ENCODE measurements at regions not wholly inside any gene's neighbourhood (a gene's known extent, or its start where the extent isn't known, plus 50 kb on each side); places are given as distances from the start of the nearest gene placed in this dataset.
"Not testable (repeated sequence)": the region's sequence is repeated elsewhere in the genome, so short reads cannot be mapped to it uniquely, and the experiment has no call there.

DNA sequence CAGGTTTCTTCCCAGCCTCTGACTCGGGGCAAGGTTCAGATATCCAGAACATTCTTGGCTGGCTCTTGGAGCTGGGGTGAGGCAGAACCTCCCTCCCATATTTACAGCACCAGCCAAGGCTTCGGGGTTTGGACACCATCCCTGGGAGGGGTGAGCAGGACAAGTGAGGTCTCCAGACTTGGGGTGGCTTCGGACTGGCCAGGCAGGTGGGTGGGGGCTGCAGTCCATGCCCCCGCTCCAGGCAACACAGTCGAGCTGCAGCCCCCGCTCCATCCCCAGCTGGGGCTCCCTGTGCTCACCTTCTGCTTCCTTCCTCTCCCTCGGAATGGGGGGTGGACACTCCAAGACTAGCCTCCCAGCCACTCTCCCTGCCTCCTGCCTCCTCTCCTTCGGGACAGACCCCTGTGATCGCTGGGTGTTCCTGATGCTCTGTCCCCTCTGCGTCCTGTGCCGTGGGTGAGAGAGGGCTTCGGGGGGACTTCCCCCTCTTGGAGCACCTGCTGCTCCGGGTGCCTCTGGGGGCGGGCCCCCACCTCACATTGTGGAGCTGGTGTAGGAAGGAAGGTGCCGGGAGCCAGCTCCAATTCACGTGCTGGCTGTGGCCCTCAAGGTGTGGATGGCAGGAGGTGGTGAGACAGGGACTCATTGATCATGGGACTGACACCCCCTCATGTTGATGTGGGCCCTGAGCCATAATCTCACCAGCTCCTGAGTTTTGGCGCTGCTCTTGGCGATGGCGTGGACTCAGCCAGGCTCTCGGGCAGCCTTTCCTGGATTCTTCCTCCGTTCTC is 189.2 kb downstream of the SEC14L1 start:
- Mint-ChIP-seq H3K4me3 (no peak overlapping the region), H3K27me3 (no peaks in the 10 kb centered on the region), H3K9me3 (ENCODE audit: low read depth) (no peaks in the 10 kb centered on the region), H3K36me3 (no peaks in the 10 kb centered on the region), H3K27ac (no peak overlapping the region), H3K4me1 (ENCODE audit: low read depth) (peaks cover 60% of the 10 kb centered on the region)

DNA sequence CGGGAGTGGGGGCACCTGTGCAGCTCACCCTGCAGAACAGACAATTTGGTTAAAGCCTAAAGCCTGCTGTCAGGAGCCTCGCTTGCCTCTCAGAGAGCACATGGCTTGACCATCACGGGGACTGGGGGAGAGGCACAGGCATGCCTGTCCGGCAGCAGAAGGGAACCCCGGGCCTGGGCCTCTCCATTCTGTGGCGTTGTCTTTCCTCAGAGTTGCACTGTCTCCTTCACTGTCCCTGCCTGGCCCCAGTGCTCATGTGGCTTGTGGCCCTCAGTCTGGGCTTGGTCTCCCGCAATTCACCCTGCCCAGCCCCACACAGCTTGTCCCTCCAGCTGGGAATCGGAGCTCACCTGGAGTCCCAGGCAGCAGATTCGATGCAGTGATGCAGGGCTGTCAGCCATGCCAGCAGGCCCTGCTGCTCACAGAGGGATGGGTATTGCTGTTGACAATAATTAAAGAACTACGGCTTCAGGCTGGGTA is 189.9 kb downstream of the SEC14L1 start:
- no peaks in the 10 kb centered on the region for H3K27me3 Mint-ChIP-seq
- no peaks in the 10 kb centered on the region for H3K9me3 Mint-ChIP-seq (ENCODE audit: low read depth)
- H3K27ac Mint-ChIP-seq = no peak overlapping the region
- no peak overlapping the region for H3K4me3 Mint-ChIP-seq
- H3K4me1 Mint-ChIP-seq (ENCODE audit: low read depth) = peaks cover 53% of the 10 kb centered on the region
- H3K36me3 Mint-ChIP-seq = no peaks in the 10 kb centered on the region

DNA sequence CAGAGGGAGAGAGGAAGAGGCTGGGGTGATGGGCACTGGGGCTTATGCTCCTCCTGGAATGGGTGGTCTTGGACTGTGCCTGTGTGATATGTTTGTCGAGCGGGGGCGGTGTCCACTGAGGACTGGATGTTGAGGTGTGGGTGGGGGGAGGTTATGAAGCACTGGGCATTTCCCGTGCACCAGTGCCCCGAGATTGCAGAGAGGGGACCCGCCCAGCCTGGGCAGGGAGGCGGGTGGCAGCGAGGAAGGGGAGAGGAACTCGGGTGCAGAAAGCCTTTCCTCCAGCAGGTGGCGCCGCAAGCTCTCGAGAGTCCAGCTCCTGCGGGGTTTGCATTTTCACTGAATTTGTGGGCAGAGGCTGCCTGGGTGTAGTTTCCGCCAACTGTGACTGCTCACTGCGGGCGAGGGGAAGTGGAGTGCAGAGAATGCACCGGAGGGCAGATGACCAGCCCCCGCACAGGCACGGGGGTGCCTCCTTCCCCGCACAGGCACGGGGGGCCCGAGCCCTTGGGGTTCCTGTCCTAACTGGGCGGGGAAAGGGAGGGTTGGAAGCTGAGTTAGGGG is 190.6 kb downstream of the SEC14L1 start:
- Mint-ChIP-seq H3K27ac (peak overlapping the region; percentile 81), H3K4me1 (ENCODE audit: low read depth) (peaks cover 46% of the 10 kb centered on the region), H3K4me3 (peak overlapping the region; percentile 79), H3K36me3 (no peaks in the 10 kb centered on the region), H3K9me3 (ENCODE audit: low read depth) (no peaks in the 10 kb centered on the region), H3K27me3 (no peaks in the 10 kb centered on the region)

DNA sequence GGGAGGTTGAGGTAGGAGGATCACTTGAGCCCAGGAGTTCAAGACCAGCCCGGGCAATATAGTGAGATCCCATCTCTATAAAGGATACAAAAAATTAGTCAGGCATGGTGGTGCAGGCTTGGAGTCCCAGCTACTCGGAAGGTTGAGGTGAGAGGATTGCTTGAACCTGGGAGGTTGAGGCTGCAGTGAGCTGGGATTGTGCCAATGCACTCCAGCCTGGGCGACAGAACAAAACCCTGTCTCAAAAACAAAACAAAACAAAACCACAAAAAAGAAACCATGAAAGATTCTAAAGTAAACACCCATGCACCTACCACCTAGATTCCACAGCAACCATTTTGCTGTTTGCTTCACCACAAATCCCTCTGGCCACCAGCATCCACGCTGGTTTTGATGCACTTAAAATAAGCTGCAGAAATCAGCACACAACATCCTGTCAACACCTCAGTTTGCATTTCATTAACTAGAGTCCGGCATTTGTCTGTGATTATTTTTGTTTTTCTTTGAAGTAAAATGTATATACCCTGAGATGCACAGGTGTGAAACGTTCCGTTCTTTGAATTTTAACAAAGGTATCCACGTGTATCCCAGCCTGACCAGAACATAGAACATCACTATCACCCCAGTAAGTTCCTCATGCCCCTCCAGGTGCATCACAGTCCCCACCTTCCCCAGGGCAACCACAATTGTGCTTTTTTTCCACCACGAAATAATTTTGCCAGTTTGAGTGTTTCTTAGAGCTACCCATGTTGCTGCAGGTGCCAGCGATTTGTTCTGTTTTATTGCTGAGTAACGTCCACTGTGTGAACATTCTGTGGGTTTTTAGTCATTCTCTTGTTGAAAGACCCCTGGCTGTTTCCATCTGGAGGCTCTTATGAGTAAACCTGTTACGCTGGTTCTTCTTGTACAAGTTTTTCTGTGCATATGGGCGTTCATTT is 191.5 kb downstream of the SEC14L1 start:
- peaks cover 2% of the 10 kb centered on the region for H3K36me3 Mint-ChIP-seq
- no peaks in the 10 kb centered on the region for H3K9me3 Mint-ChIP-seq (ENCODE audit: low read depth)
- no peaks in the 10 kb centered on the region for H3K27me3 Mint-ChIP-seq
- H3K4me1 Mint-ChIP-seq (ENCODE audit: low read depth) = peaks cover 41% of the 10 kb centered on the region
- peak overlapping the region; percentile 79 for H3K4me3 Mint-ChIP-seq
- H3K27ac Mint-ChIP-seq = peak overlapping the region; percentile 77

DNA sequence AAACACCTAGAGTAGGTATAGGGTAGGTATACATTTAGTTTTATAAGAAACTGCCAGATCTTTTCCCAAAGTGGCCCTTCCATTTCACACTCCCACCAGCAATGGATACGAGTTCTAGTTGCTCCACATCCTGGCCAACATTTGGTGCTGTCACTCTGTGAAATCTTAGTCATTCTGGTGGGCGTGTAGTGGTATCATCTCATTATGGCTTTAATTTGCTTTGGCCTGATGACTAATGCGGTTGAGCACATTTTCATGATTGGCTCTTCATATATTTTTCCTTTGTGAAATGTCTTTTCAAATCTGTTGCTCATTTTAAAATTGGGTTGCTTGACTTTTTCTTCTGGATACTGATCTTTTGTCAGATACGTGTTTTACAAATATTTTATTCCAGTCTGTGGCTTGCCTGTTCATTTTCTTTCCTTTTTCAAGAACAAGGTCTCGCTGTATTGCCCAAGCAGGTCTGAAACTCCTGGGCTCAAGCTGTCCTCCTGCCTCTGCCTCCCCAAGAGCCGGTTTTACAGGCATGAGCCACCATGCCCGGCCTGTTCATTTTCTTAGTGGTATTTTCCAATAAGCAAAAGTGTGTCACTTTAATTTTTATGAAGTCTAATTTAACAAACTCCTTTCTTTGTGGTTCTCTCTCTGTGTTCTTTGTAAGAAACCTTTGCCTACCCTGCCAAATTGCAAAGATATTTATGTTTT is 192.4 kb downstream of the SEC14L1 start:
- peaks cover 7% of the 10 kb centered on the region for H3K36me3 Mint-ChIP-seq
- peak overlapping the region; percentile 77 for H3K27ac Mint-ChIP-seq
- no peaks in the 10 kb centered on the region for H3K9me3 Mint-ChIP-seq (ENCODE audit: low read depth)
- peaks cover 41% of the 10 kb centered on the region for H3K4me1 Mint-ChIP-seq (ENCODE audit: low read depth)
- no peaks in the 10 kb centered on the region for H3K27me3 Mint-ChIP-seq
- H3K4me3 Mint-ChIP-seq = peak overlapping the region; percentile 79

DNA sequence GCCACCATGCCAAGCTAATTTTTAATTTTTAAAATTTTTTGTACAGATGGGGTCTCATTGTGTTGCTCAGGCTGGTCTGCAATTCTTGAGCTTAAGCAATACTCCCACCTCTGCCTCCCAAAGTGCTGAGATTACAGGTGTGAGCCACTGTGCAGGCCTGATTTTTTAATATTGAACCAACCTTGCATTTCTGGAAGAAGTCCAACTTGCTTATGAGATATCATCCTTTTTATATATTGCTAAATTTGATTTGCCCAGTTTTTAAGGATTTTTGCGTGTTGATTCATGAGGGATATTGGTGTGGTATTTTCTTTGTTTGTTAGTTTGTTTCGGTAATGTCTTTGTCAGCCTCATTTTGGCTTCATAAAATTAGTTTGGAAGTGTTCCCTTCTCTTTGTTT is 196.4 kb downstream of the SEC14L1 start:
- Mint-ChIP-seq H3K4me3 (no peak overlapping the region), H3K9me3 (ENCODE audit: low read depth) (no peaks in the 10 kb centered on the region), H3K27me3 (no peaks in the 10 kb centered on the region), H3K4me1 (ENCODE audit: low read depth) (peaks cover 48% of the 10 kb centered on the region), H3K27ac (peak overlapping the region; percentile 22), H3K36me3 (peaks cover 7% of the 10 kb centered on the region)

DNA sequence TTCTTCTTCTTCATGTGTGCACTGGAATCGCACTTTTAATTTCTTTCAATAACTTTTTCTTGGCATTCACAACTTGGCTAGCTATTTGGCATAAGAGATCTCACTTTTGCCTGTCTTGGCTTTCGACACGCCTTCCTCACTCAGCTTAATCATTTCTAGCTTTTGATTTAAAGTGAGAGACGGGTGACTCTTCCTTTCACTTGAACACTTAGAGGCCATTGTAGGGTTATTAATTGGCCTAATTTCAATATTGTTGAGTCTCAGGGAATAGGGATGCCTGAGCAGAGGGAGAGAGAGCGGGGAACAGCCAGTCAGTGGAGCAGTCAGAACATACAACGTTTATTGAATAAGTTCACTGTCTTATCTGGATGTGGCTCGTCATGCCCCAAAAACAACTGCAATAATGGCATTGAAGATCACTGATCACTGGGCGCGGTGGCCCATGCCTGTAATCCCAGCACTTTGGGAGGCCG is 200.3 kb downstream of the SEC14L1 start:
- H3K9me3 Mint-ChIP-seq (ENCODE audit: low read depth) = peaks cover 3% of the 10 kb centered on the region
- no peaks in the 10 kb centered on the region for H3K27me3 Mint-ChIP-seq
- H3K4me1 Mint-ChIP-seq (ENCODE audit: low read depth) = peaks cover 55% of the 10 kb centered on the region
- H3K4me3 Mint-ChIP-seq = peak overlapping the region; percentile 51
- H3K27ac Mint-ChIP-seq = peak overlapping the region; percentile 37
- peaks cover 7% of the 10 kb centered on the region for H3K36me3 Mint-ChIP-seq

DNA sequence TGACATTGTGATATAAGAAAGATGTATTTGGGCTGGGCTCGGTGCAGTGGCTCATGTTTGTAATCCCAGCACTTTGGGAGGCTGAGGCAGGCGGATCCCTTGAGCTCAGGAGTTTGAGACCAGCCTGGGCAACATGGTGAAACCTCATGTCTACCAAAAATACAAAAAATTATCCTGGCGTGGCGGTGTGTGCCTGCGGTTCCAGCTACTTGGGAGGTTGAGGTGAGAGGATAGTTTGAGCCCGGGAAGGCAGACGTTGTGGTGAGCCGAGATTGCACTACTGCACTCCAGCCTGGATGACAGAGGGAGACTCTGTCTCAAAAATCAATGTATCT is 201.9 kb downstream of the SEC14L1 start:
- H3K36me3 Mint-ChIP-seq = not testable (repeated sequence)
- peak overlapping the region; percentile 96 for H3K27ac Mint-ChIP-seq
- H3K4me1 Mint-ChIP-seq (ENCODE audit: low read depth) = peaks cover 54% of the 10 kb centered on the region

DNA sequence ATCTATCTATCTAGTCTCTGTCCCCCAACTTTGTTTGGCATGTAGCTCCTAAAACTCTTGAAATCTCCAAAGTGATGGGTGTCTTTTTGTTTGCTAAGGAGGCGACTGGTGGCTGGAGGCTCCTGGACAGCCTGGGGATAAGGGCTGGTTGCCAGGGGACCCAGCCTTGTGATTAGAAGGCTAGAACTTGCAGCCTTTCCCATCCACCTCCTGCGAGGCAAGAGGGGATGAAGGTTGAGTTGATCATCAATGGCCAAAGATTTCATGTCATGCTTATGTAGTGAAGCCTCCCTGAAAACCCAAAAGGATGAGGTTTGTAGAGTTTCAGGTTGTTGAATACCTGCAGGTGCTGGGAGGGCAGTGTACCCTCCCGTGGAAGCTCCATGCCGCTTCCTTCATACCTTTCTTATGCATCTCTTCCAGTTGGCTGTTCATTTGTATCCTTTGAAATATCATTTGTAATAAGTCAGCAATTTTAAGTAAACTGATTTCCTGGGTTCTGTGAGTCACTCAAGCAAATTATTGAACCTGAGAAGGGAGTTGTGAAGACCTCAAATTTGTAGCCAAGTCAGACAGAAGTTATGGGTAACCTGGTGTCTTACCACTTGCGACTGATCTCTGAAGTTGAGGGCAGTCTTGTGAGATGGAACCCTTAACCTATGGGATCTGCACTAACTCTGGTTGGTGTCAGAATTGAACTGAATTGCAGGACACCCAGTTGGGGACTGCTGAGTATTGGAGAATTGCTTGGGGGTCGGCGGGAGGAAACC is 202.4 kb downstream of the SEC14L1 start:
- Mint-ChIP-seq H3K36me3 (no peaks in the 10 kb centered on the region), H3K27me3 (no peaks in the 10 kb centered on the region), H3K4me1 (ENCODE audit: low read depth) (peaks cover 51% of the 10 kb centered on the region), H3K9me3 (ENCODE audit: low read depth) (peaks cover 3% of the 10 kb centered on the region), H3K4me3 (peak overlapping the region; percentile 84), H3K27ac (peak overlapping the region; percentile 96)

More for the DNA sequence above, 201.9 kb downstream of the SEC14L1 start:
- peak overlapping the region; percentile 84 for H3K4me3 Mint-ChIP-seq
- H3K27me3 Mint-ChIP-seq; H3K9me3 Mint-ChIP-seq (ENCODE audit: low read depth): not testable (repeated sequence)

DNA sequence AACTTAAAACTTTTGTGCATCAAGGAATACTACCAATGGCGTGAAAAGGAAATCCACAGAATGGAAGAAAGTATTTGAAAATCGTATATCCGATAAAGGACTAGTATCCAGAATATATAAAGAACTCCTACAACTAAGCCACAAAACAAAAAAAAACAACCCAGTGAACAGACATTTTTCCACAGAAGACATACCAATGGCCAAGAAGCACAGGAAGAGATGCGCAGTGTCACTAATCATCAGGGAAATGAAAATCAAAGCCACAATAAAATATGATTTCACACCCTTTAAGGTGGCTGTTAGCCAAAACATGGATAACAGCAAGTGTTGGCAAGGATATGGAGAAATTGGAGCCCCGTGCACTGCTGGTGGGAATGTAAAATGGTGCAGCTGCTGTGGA is 203.3 kb downstream of the SEC14L1 start:
- H3K27me3 Mint-ChIP-seq = no peaks in the 10 kb centered on the region
- H3K27ac Mint-ChIP-seq = no peak overlapping the region
- H3K9me3 Mint-ChIP-seq (ENCODE audit: low read depth) = peaks cover 3% of the 10 kb centered on the region
- H3K4me3 Mint-ChIP-seq = no peak overlapping the region
- H3K36me3 Mint-ChIP-seq = no peaks in the 10 kb centered on the region
- peaks cover 45% of the 10 kb centered on the region for H3K4me1 Mint-ChIP-seq (ENCODE audit: low read depth)

DNA sequence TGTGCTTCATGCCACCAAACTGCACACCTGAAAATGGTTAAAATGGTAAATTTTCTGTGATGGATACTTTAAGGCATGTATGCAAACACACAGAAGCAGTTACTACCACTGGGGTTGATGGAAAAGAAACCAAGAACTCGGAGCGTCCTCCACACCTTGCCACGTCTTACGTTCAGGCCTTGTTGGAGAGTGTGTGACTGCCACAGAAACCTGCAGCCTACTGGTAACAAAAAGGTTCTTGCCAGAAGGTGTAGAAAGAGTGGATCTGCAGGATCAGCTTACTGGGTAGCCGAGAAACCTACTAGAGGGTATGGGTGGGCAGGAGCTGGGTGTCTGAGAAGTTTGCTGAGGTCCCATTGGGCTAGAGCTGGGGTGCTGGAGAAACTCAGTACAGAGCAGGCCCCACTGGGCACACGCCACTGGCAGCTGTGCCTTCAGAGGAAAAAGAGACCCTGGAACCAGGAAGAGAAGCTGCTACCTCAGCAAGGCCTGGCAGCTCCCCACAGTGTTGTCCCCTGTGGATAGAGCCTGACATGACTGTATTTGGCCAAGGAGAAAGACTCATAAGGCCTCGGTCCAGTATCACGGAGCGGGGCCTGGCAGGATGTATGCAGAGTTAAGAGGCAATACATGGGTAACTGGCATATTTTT is 204.6 kb downstream of the SEC14L1 start:
- H3K36me3 Mint-ChIP-seq = no peaks in the 10 kb centered on the region
- no peak overlapping the region for H3K27ac Mint-ChIP-seq
- no peaks in the 10 kb centered on the region for H3K27me3 Mint-ChIP-seq
- H3K4me3 Mint-ChIP-seq = no peak overlapping the region
- peaks cover 3% of the 10 kb centered on the region for H3K9me3 Mint-ChIP-seq (ENCODE audit: low read depth)
- H3K4me1 Mint-ChIP-seq (ENCODE audit: low read depth) = peaks cover 45% of the 10 kb centered on the region

DNA sequence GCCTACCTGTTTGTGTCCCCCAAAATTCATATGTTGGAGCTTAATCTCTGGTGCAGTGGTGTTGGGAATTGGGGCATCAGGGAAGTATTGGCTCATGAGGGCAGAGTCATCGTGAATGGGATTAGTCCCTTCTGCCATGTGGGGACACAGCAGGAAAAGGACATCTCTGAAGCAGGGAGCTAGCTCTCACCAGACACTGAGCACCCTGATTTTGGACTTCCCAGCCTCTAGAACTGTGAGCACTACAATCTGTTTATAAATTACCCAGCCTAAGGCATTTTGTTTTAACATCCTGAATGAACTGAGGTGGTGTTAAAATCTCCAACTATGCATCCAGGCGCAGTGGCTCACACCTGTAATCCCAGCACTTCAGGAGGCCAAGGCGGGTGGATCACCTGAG is 206.0 kb downstream of the SEC14L1 start:
- H3K4me3 Mint-ChIP-seq = no peak overlapping the region
- H3K27me3 Mint-ChIP-seq = no peaks in the 10 kb centered on the region
- peaks cover 3% of the 10 kb centered on the region for H3K9me3 Mint-ChIP-seq (ENCODE audit: low read depth)
- no peaks in the 10 kb centered on the region for H3K36me3 Mint-ChIP-seq
- H3K4me1 Mint-ChIP-seq (ENCODE audit: low read depth) = peaks cover 46% of the 10 kb centered on the region
- H3K27ac Mint-ChIP-seq = no peak overlapping the region

DNA sequence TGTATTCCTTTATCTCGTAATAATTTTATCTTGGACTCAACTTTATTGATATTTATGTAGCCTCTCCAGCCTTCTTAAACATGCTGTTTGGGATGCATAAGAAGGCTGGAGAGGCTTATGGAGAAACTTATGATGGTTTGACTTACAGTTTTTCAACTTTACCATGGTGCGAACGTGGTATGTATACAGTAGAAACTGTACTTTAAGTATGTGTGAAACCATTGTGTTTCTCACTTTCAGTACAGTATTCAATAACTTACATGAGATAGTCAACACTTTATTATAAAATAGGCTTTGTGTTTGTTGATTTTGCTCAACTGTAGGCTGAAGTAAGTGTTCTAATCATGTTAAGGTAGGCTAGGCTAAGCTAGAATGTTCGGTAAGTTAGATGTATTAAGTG is 206.8 kb downstream of the SEC14L1 start:
- Mint-ChIP-seq H3K36me3 (no peaks in the 10 kb centered on the region), H3K4me1 (ENCODE audit: low read depth) (peaks cover 41% of the 10 kb centered on the region), H3K9me3 (ENCODE audit: low read depth) (peaks cover 3% of the 10 kb centered on the region), H3K27ac (no peak overlapping the region), H3K4me3 (no peak overlapping the region), H3K27me3 (no peaks in the 10 kb centered on the region)
